ENCODE measurements at regions not wholly inside any gene's neighbourhood (a gene's known extent, or its start where the extent isn't known, plus 50 kb on each side); places are given as distances from the start of the nearest gene placed in this dataset.

GRCh38 chr18:75810961-75811551, 383.6 kb upstream of the SMIM21 start:
- Mint-ChIP-seq H3K36me3 (no peaks in the 10 kb centered on the region), H3K27me3 (peaks cover 13% of the 10 kb centered on the region in 2 donors), H3K4me3 (no peak overlapping the region), H3K4me1 (ENCODE audit: low read depth in 2 of 2) (no peaks in the 10 kb centered on the region), H3K27ac (no peak overlapping the region), H3K9me3 (peaks cover 3% of the 10 kb centered on the region)
- ATAC-seq (no peak), DNase-seq (ENCODE audit: low spot score) (no peak)

DNA sequence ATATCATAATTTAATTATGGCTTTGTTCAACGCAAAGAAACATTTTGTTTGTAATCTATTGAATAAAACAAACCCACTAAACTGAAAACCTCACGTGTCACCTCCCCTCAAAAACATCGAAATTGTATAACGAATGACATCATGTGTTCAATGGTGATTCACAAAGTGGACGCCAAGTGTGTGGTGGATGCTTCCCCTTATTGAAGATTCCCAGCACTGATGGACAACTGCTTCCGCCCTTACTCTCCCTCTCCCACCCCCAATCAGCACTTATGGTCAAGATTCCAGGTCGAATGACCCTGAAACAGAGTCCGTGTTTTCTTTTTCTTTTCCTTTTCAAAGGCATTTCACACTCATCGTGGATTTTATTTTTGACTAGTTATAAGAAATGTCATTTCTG, 383.0 kb upstream of the SMIM21 start:
- DNase-seq (ENCODE audit: low spot score): no peak
- Mint-ChIP-seq H3K9me3 (peaks cover 3% of the 10 kb centered on the region), H3K27me3 (peaks cover 13 to 16% of the 10 kb centered on the region in 2 donors), H3K4me3 (no peak overlapping the region), H3K36me3 (no peaks in the 10 kb centered on the region), H3K27ac (no peak overlapping the region), H3K4me1 (ENCODE audit: low read depth in 2 of 2) (no peaks in the 10 kb centered on the region)
- ATAC-seq: no peak

- no peak for DNase-seq (ENCODE audit: low spot score)
- no peaks in the 10 kb centered on the region for H3K4me1 Mint-ChIP-seq (ENCODE audit: low read depth in 2 of 2)
- no peak overlapping the region for H3K4me3 Mint-ChIP-seq
- H3K27ac Mint-ChIP-seq: no peak overlapping the region
- no peak for ATAC-seq
- H3K9me3 Mint-ChIP-seq: peaks cover 3% of the 10 kb centered on the region
- no peaks in the 10 kb centered on the region for H3K36me3 Mint-ChIP-seq
- peaks cover 13 to 16% of the 10 kb centered on the region in 2 donors for H3K27me3 Mint-ChIP-seq
These were observed 382.4 kb upstream of the SMIM21 start for GRCh38 chr18:75809926-75810255.

- Mint-ChIP-seq H3K9me3 (peaks cover 3% of the 10 kb centered on the region), H3K27ac (no peak overlapping the region), H3K4me1 (ENCODE audit: low read depth in 2 of 2) (no peaks in the 10 kb centered on the region), H3K27me3 (peaks cover 13 to 16% of the 10 kb centered on the region in 2 donors), H3K4me3 (no peak overlapping the region), H3K36me3 (no peaks in the 10 kb centered on the region)
- DNase-seq (ENCODE audit: low spot score) (no peak), ATAC-seq (no peak)
These were observed 381.8 kb upstream of the SMIM21 start for GRCh38 chr18:75809151-75809925.

GRCh38 chr18:75805265-75805664, 377.8 kb upstream of the SMIM21 start:
- no peaks in the 10 kb centered on the region for H3K4me1 Mint-ChIP-seq (ENCODE audit: low read depth in 2 of 2)
- H3K4me3 Mint-ChIP-seq: no peak overlapping the region
- no peak overlapping the region for H3K27ac Mint-ChIP-seq
- ATAC-seq (no peak), DNase-seq (ENCODE audit: low spot score) (no peak)
- no peaks in the 10 kb centered on the region for H3K9me3 Mint-ChIP-seq
- H3K27me3 Mint-ChIP-seq: peaks cover 16 to 25% of the 10 kb centered on the region in 2 donors
- no peaks in the 10 kb centered on the region for H3K36me3 Mint-ChIP-seq

DNA sequence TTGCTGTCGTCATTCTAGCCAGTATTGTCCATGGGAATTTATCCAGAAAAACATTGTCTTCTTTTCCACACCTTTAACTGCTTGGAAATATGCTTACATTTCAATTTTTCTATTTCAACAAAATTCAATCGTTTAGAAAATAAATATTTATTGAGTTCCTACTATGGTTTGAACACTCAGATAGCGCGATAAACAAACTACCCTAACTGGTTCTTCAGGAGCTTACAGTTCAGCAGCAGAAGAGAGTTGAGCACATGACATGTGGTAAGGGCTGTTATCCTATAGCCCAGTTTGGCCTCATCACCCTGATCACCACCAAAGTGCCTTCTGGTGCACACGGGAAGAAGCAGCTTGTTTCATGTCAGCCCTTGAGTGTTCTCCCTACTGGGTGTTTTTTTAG, 375.2 kb upstream of the SMIM21 start:
- no peak for ATAC-seq

GRCh38 chr18:75801178-75801577, 373.7 kb upstream of the SMIM21 start:
- H3K4me3 Mint-ChIP-seq: no peak overlapping the region
- ATAC-seq: no peak
- H3K27ac Mint-ChIP-seq: no peak overlapping the region
- H3K4me1 Mint-ChIP-seq (ENCODE audit: low read depth in 2 of 2): no peaks in the 10 kb centered on the region
- DNase-seq (ENCODE audit: low spot score): no peak
- no peaks in the 10 kb centered on the region for H3K9me3 Mint-ChIP-seq
- peaks cover 11 to 22% of the 10 kb centered on the region in 2 donors for H3K27me3 Mint-ChIP-seq
- H3K36me3 Mint-ChIP-seq: no peaks in the 10 kb centered on the region

More for the DNA sequence above, 375.2 kb upstream of the SMIM21 start:
- no peaks in the 10 kb centered on the region for H3K36me3 Mint-ChIP-seq
- H3K9me3 Mint-ChIP-seq: no peaks in the 10 kb centered on the region
- no peaks in the 10 kb centered on the region for H3K4me1 Mint-ChIP-seq (ENCODE audit: low read depth in 2 of 2)
- H3K27ac Mint-ChIP-seq: no peak overlapping the region
- no peak overlapping the region for H3K4me3 Mint-ChIP-seq
- no peak for DNase-seq (ENCODE audit: low spot score)
- H3K27me3 Mint-ChIP-seq: peaks cover 9 to 27% of the 10 kb centered on the region in 2 donors

GRCh38 chr18:75800331-75800648, 372.8 kb upstream of the SMIM21 start:
- Mint-ChIP-seq H3K36me3 (no peaks in the 10 kb centered on the region), H3K4me1 (ENCODE audit: low read depth in 2 of 2) (no peaks in the 10 kb centered on the region), H3K9me3 (no peaks in the 10 kb centered on the region), H3K4me3 (no peak overlapping the region), H3K27me3 (peaks cover 11 to 17% of the 10 kb centered on the region in 2 donors), H3K27ac (no peak overlapping the region)
- DNase-seq (ENCODE audit: low spot score) (no peak), ATAC-seq (no peak)

DNA sequence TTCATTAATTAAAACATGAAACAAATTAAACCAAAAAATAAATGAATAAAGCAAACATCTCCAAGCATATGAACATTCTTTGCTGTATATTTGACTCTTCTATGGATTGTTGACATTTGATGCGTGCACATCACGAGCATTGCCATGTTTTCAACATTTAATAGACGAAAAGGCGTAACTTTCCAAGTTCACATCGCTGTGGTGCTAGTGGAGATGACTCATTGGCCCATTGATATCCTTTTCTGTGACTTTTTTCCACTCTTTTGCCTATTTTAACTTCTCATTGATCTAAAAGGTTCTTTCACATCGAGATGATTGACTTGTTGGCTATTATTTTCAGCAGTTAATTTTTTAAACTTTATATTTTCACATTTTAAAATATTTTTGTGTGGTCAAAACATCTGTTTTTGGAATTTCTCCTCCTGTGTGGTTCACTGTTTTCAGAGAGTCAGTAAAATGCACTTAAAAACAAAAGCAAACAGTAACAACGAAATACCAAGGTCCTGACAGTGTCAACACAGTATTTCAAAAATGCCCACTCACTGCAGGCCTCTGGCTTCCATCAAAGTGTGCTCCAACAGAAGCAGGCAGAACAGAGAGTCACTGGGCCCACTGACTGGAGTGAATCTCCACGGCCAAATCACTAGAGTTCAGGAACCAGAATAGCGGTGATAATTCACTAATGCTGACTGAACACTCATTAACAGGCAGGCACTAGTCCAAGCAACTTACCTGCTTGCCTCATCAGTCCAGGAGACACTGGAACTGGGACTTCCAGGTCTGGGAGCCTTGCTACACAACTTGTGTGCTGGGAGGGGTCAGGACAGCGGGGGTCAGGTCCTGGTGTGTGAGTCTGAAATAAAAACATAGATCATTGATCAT, 372.2 kb upstream of the SMIM21 start:
- Mint-ChIP-seq H3K4me3 (no peak overlapping the region), H3K27me3 (peaks cover 11 to 17% of the 10 kb centered on the region in 2 donors), H3K9me3 (no peaks in the 10 kb centered on the region), H3K27ac (no peak overlapping the region), H3K36me3 (no peaks in the 10 kb centered on the region), H3K4me1 (ENCODE audit: low read depth in 2 of 2) (no peaks in the 10 kb centered on the region)
- DNase-seq (ENCODE audit: low spot score): no peak
- ATAC-seq: no peak

DNA sequence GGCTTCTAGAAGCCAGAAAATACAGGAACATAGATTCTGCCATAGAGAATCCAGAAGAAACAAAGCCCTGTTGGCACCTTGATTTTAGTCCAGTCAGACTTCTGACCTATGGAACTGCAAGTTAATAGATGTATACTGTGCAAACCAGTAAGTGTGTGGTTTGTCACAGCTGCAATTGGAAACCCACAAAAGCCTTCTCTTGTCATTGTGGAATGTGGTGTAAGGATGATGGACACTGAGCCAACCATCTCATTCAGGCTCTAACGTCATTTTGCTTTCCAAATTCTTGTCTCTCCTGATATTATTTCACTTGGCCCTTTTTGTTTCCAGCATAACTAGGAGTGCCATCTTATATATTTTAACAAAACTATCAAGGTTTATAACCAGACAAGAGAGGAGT, 369.5 kb upstream of the SMIM21 start:
- DNase-seq (ENCODE audit: low spot score): no peak
- no peaks in the 10 kb centered on the region for H3K4me1 Mint-ChIP-seq (ENCODE audit: low read depth in 2 of 2)
- no peak overlapping the region for H3K4me3 Mint-ChIP-seq
- peaks cover 7% of the 10 kb centered on the region for H3K36me3 Mint-ChIP-seq
- ATAC-seq: no peak
- H3K27ac Mint-ChIP-seq: no peak overlapping the region
- H3K27me3 Mint-ChIP-seq: peaks cover 6 to 22% of the 10 kb centered on the region in 2 donors
- H3K9me3 Mint-ChIP-seq: peaks cover 11% of the 10 kb centered on the region

DNA sequence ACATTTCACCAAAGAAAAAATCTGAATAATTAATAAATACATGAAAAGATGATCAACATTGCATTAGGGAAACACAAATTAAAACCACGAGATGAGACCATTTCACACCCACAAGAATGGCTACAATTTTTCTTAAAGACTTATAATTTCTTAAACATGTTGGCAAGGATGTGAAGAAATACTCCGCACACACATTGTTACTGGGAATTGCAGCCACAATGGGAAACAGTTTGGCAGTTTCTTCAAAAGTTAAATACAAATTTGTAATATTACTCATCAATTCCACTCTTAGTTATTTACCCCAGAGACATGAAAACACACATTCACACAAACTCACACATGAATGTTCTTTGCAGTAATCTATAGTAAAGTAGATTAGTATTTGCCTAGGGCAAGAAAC, 363.3 kb upstream of the SMIM21 start:
- no peak overlapping the region for H3K27ac Mint-ChIP-seq
- H3K27me3 Mint-ChIP-seq: peaks cover 3 to 8% of the 10 kb centered on the region in 2 donors
- no peaks in the 10 kb centered on the region for H3K4me1 Mint-ChIP-seq (ENCODE audit: low read depth in 2 of 2)
- no peak for ATAC-seq
- H3K36me3 Mint-ChIP-seq: peaks cover 7% of the 10 kb centered on the region
- H3K9me3 Mint-ChIP-seq: peaks cover 11% of the 10 kb centered on the region
- DNase-seq (ENCODE audit: low spot score): no peak
- no peak overlapping the region for H3K4me3 Mint-ChIP-seq

GRCh38 chr18:75790111-75790510, 362.6 kb upstream of the SMIM21 start:
- peaks cover 11% of the 10 kb centered on the region for H3K9me3 Mint-ChIP-seq
- H3K4me1 Mint-ChIP-seq (ENCODE audit: low read depth in 2 of 2): no peaks in the 10 kb centered on the region
- DNase-seq (ENCODE audit: low spot score) (no peak), ATAC-seq (no peak)
- H3K27me3 Mint-ChIP-seq: peaks cover 5 to 13% of the 10 kb centered on the region in 2 donors
- no peak overlapping the region for H3K4me3 Mint-ChIP-seq
- no peak overlapping the region for H3K27ac Mint-ChIP-seq
- peaks cover 7% of the 10 kb centered on the region for H3K36me3 Mint-ChIP-seq

- no peaks in the 10 kb centered on the region for H3K9me3 Mint-ChIP-seq
- H3K36me3 Mint-ChIP-seq: no peaks in the 10 kb centered on the region
- no peak overlapping the region for H3K27ac Mint-ChIP-seq
- H3K4me3 Mint-ChIP-seq: no peak overlapping the region
- H3K27me3 Mint-ChIP-seq: peaks cover 7 to 8% of the 10 kb centered on the region in 2 donors
- no peaks in the 10 kb centered on the region for H3K4me1 Mint-ChIP-seq (ENCODE audit: low read depth in 2 of 2)
- DNase-seq (ENCODE audit: low spot score) (no peak), ATAC-seq (no peak)
These were observed 358.3 kb upstream of the SMIM21 start for GRCh38 chr18:75785834-75786233.

DNA sequence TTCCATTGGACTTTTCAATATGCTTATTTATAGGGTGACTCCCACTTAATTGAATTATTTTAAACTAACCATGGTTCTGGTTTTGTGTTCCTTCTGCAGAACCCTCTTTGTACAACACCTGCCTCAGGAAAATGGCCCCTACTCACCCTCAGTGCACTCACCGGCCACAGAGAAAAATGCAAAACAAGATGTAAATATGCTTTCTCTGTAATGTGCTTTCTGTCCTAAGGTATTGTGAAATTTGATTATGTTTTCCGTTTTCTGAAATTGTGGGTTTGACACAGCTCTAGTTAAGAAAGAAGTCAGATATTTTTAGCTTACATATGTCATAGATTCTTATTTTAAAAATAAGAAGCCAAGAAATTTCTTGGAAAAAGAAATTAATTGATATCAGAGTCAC, 357.7 kb upstream of the SMIM21 start:
- ATAC-seq: no peak
- Mint-ChIP-seq H3K9me3 (no peaks in the 10 kb centered on the region), H3K4me3 (no peak overlapping the region), H3K27me3 (peaks cover 7 to 8% of the 10 kb centered on the region in 2 donors), H3K4me1 (ENCODE audit: low read depth in 2 of 2) (no peaks in the 10 kb centered on the region), H3K27ac (no peak overlapping the region), H3K36me3 (no peaks in the 10 kb centered on the region)
- no peak for DNase-seq (ENCODE audit: low spot score)
